Uterus (tissue), 3 donors: ENCODE measurements at regions not wholly inside any gene's neighbourhood (a gene's known extent, or its start where the extent isn't known, plus 50 kb on each side); places are given as distances from the start of the nearest gene placed in this dataset.

ENCODE experiments used
- DNase-seq, 2 donors: peaks; one replicate each; pipeline ENCODE4 v3.0.0-alpha.2; 2019 to 2020
- H3K27ac ChIP-seq, 2 donors: fragments of 200-600 bp; sonication (generic); 1 replicate in 1 of 2; 2 replicates in 1 of 2; pipeline ENCODE4 v1.5.1; 2016 to 2018
- H3K27me3 ChIP-seq, 2 donors: fragments of 200-600 bp; sonication (generic); one replicate each; pipeline ENCODE4 v1.5.1; 2018 to 2019; ENCODE audit warnings: control low read depth in 1 of 2
- H3K36me3 ChIP-seq, 2 donors: fragments of 200-600 bp; sonication (generic); one replicate each; pipeline ENCODE4 v1.5.1; 2019; ENCODE audit warnings: control low read depth in 1 of 2
- H3K4me1 ChIP-seq, 2 donors: fragments of 200-600 bp; sonication (generic); one replicate each; pipeline ENCODE4 v1.5.1; 2018 to 2019; ENCODE audit warnings: control low read depth in 1 of 2
- H3K4me3 ChIP-seq, 2 donors: fragments of 200-600 bp; sonication (generic); 1 replicate in 1 of 2; 2 replicates in 1 of 2; pipeline ENCODE4 v1.5.1; 2018 to 2019; ENCODE audit warnings: mild to moderate bottlenecking in 1 of 2
- H3K9me3 ChIP-seq, 2 donors: fragments of 200-600 bp; sonication (generic); one replicate each; pipeline ENCODE4 v1.5.1; 2019; ENCODE audit warnings: control low read depth in 1 of 2
- POLR2A ChIP-seq, 2 donors: fragments of 450-650 bp; IDR thresholded peaks; one replicate each; pipeline ENCODE4 v1.6.1; 2016; ENCODE audit warnings: antibody characterized with exemption in 2 of 2, mild to moderate bottlenecking in 1 of 2, moderate library complexity in 1 of 2
- intact Hi-C: fragments of 100-400 bp; cut with DNase I; formaldehyde crosslinking; loops from one replicate; pipeline ENCODE4 v1.15.1; 2023; ENCODE audit warnings: low total_unique reads
- TF ChIP-seq, protein P1 (sequence below), 4 experiments: fragments of 200-600 bp in 2 of 4; fragments of 450-650 bp in 2 of 4; sonication (generic) in 2 of 4; IDR thresholded peaks; one replicate each; pipeline ENCODE4 v1.5.1; 2016 to 2019; ENCODE audit warnings: antibody characterized with exemption in 4 of 4, mild to moderate bottlenecking in 2 of 4, moderate library complexity in 1 of 4
- donor health status: DM: yes; HTN: yes; CAD: no.

- H3K4me3 ChIP-seq, result no peak overlapping the region
- no peaks in the 10 kb centered on the region for H3K36me3 ChIP-seq
- no peak for TF ChIP-seq POLR2A (IDR thresholded peaks at IDR 0.05)
- TF ChIP-seq, protein P1, sequence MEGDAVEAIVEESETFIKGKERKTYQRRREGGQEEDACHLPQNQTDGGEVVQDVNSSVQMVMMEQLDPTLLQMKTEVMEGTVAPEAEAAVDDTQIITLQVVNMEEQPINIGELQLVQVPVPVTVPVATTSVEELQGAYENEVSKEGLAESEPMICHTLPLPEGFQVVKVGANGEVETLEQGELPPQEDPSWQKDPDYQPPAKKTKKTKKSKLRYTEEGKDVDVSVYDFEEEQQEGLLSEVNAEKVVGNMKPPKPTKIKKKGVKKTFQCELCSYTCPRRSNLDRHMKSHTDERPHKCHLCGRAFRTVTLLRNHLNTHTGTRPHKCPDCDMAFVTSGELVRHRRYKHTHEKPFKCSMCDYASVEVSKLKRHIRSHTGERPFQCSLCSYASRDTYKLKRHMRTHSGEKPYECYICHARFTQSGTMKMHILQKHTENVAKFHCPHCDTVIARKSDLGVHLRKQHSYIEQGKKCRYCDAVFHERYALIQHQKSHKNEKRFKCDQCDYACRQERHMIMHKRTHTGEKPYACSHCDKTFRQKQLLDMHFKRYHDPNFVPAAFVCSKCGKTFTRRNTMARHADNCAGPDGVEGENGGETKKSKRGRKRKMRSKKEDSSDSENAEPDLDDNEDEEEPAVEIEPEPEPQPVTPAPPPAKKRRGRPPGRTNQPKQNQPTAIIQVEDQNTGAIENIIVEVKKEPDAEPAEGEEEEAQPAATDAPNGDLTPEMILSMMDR (IDR thresholded peaks at IDR 0.05), result no peak
- H3K27me3 ChIP-seq, result no peaks in the 10 kb centered on the region
- intact Hi-C loops, result loop anchor here (5.0 kb wide), 1 partner anchor 748 kb away; no protein-coding TSS in a partner anchor
- no peak for DNase-seq
- H3K9me3 ChIP-seq, result no peaks in the 10 kb centered on the region
- peak overlapping the region; percentile 20 to 75 for H3K27ac ChIP-seq
- H3K4me1 ChIP-seq, result peaks cover 0 to 6% of the 10 kb centered on the region in 2 donors
Observed at GRCh38 chr11:11039208-11039965, 181.5 kb upstream of the ZBED5 start.

DNA sequence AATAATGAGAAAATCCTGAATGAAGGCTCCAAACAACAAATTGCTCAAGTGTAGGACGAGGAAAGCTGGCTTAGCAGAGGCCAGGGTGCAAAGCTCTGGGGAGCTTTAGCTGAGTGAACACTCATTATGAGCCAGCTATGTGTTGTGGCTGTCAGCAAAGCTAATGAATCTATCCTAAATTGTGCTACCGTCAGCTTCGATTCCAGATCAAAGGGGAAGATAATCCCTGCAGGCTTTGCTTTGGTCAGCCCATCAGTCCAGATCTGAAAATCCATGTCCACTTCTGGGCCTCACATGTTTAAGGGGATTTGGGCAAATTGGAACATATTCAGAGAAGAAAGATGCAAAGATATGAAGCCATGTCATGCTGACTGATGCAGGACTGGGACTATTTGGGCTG, 180.9 kb upstream of the ZBED5 start:
- Histone ChIP-seq H3K36me3 (no peaks in the 10 kb centered on the region), H3K9me3 (no peaks in the 10 kb centered on the region), H3K27me3 (no peaks in the 10 kb centered on the region), H3K27ac (peak overlapping the region; percentile 72 to 75), H3K4me3 (no peak overlapping the region), H3K4me1 (peaks cover 0 to 4% of the 10 kb centered on the region in 2 donors)
- DNase-seq, result no peak
- intact Hi-C loops, result loop anchor here (5.0 kb wide), 1 partner anchor 749 kb away; no protein-coding TSS in a partner anchor
- TF ChIP-seq POLR2A (IDR thresholded peaks at IDR 0.05), result no peak
- TF ChIP-seq, protein P1 (IDR thresholded peaks at IDR 0.05), result no peak

DNA sequence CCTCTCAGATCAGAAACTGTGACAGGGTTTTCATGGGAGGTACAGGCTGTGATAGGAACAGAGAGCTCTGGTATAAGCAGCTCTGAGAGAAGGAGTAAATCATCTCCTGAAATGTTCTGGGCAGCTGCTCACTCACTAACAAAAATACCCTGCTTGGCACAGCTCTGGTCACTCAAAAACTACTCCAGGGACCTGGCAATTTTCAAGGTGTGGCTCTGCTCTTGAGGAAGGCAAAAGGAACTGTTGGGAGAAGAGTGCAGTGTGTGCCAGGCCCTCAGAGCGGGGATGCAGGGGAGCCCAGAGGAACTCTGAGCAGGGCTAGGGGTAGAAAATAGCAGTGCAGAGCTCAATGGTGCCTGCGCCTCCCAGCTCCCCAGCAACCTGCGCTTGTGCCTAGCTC, 180.5 kb upstream of the ZBED5 start:
- Histone ChIP-seq H3K27ac (peak overlapping the region; percentile 72 to 75), H3K36me3 (no peaks in the 10 kb centered on the region), H3K27me3 (no peaks in the 10 kb centered on the region), H3K9me3 (no peaks in the 10 kb centered on the region), H3K4me3 (no peak overlapping the region), H3K4me1 (peaks cover 0 to 4% of the 10 kb centered on the region in 2 donors)
- intact Hi-C loops, result loop anchor here (5.0 kb wide), 1 partner anchor 749 kb away; no protein-coding TSS in a partner anchor
- DNase-seq, result no peak
- TF ChIP-seq, protein P1 (IDR thresholded peaks at IDR 0.05), result no peak
- no peak for TF ChIP-seq POLR2A (IDR thresholded peaks at IDR 0.05)

GRCh38 chr11:11036848-11037732, 179.2 kb upstream of the ZBED5 start:
- peak in 1 of 2 donors; percentile 55 for DNase-seq
- H3K4me3 ChIP-seq, result no peak overlapping the region
- intact Hi-C loops, result loop anchor here (5.0 kb wide), 1 partner anchor 750 kb away; no protein-coding TSS in a partner anchor
- no peak for TF ChIP-seq POLR2A (IDR thresholded peaks at IDR 0.05)
- TF ChIP-seq, protein P1 (IDR thresholded peaks at IDR 0.05), result peak; percentile 67 to 76 (median 70)
- no peaks in the 10 kb centered on the region for H3K9me3 ChIP-seq
- peak overlapping the region; percentile 72 to 75 for H3K27ac ChIP-seq
- H3K36me3 ChIP-seq, result no peaks in the 10 kb centered on the region
- H3K4me1 ChIP-seq, result peaks cover 0 to 4% of the 10 kb centered on the region in 2 donors
- H3K27me3 ChIP-seq, result no peaks in the 10 kb centered on the region
